GM19238 (cell line): ENCODE measurements at regions not wholly inside any gene's neighbourhood (a gene's known extent, or its start where the extent isn't known, plus 50 kb on each side); places are given as distances from the start of the nearest gene placed in this dataset.

Experiments
- DNase-seq: peaks from one replicate; pipeline ENCODE4 v3.0.0; 2011; ENCODE audit warnings: low spot score; ENCODE audit not compliant: insufficient read length

GRCh38 chr14:54306806-54307205, 90.0 kb upstream of the CDKN3 start:
- DNase-seq, result no peak

- DNase-seq, result no peak
These were observed 87.2 kb upstream of the CDKN3 start for GRCh38 chr14:54309615-54310014.

GRCh38 chr14:54310151-54310850, 86.5 kb upstream of the CDKN3 start:
- DNase-seq, result no peak

- no peak for DNase-seq
These were observed 86.0 kb upstream of the CDKN3 start for GRCh38 chr14:54310851-54311228.

- no peak for DNase-seq
These were observed 84.5 kb upstream of the CDKN3 start for GRCh38 chr14:54312166-54312801.

- DNase-seq, result no peak
These were observed 82.3 kb upstream of the CDKN3 start for GRCh38 chr14:54314365-54315104.

GRCh38 chr14:54316652-54317051, 80.2 kb upstream of the CDKN3 start:
- DNase-seq, result no peak

- DNase-seq, result no peak
These were observed 79.4 kb upstream of the CDKN3 start for GRCh38 chr14:54317391-54317790.

GRCh38 chr14:54322246-54322645, 74.6 kb upstream of the CDKN3 start:
- no peak for DNase-seq

- DNase-seq, result no peak
These were observed 74.0 kb upstream of the CDKN3 start for GRCh38 chr14:54322701-54323337.

- DNase-seq, result no peak
These were observed 71.0 kb upstream of the CDKN3 start for GRCh38 chr14:54325766-54326165.

- DNase-seq, result peak; percentile 23
These were observed 67.6 kb upstream of the CDKN3 start for GRCh38 chr14:54329082-54329695.

- DNase-seq, result no peak
These were observed 65.9 kb upstream of the CDKN3 start for GRCh38 chr14:54330876-54331275.

GRCh38 chr14:54331516-54331915, 65.3 kb upstream of the CDKN3 start:
- no peak for DNase-seq

GRCh38 chr14:54332490-54332889, 64.3 kb upstream of the CDKN3 start:
- no peak for DNase-seq

GRCh38 chr14:54333511-54333910, 63.3 kb upstream of the CDKN3 start:
- DNase-seq, result no peak

GRCh38 chr14:54335569-54336155, 61.1 kb upstream of the CDKN3 start:
- no peak for DNase-seq

- DNase-seq, result no peak
These were observed 59.5 kb upstream of the CDKN3 start for GRCh38 chr14:54337314-54337713.

GRCh38 chr14:54338696-54339317, 58.0 kb upstream of the CDKN3 start:
- no peak for DNase-seq

GRCh38 chr14:54339771-54340170, 57.0 kb upstream of the CDKN3 start:
- no peak for DNase-seq

- no peak for DNase-seq
These were observed 54.0 kb upstream of the CDKN3 start for GRCh38 chr14:54342806-54343205.
